Erythroblast (primary cell): ENCODE measurements at regions not wholly inside any gene's neighbourhood (a gene's known extent, or its start where the extent isn't known, plus 50 kb on each side); places are given as distances from the start of the nearest gene placed in this dataset.

Experiments
- GATA1 ChIP-seq: IDR thresholded peaks from 2 replicates; pipeline ENCODE4 v1.6.1; 2011; ENCODE audit warnings: low read depth, mild to moderate bottlenecking, control low read depth, low read length, moderate library complexity
- POLR2A ChIP-seq: IDR thresholded peaks from 2 replicates; pipeline ENCODE4 v1.6.1; 2011; ENCODE audit warnings: mild to moderate bottlenecking, low read length

GRCh38 chr3:164267053-164267452 is 811.2 kb downstream of the SI start:
- TF ChIP-seq POLR2A (no peak), GATA1 (no peak)
